Activated gamma-delta T cell (primary cell): ENCODE measurements at regions not wholly inside any gene's neighbourhood (a gene's known extent, or its start where the extent isn't known, plus 50 kb on each side); places are given as distances from the start of the nearest gene placed in this dataset.
"Not testable (repeated sequence)": the region's sequence is repeated elsewhere in the genome, so short reads cannot be mapped to it uniquely, and the experiment has no call there.

Experiments used
- DNase-seq: peaks from one replicate; lab custom pipeline; 2025; lab: John Stamatoyannopoulos, UW

DNA sequence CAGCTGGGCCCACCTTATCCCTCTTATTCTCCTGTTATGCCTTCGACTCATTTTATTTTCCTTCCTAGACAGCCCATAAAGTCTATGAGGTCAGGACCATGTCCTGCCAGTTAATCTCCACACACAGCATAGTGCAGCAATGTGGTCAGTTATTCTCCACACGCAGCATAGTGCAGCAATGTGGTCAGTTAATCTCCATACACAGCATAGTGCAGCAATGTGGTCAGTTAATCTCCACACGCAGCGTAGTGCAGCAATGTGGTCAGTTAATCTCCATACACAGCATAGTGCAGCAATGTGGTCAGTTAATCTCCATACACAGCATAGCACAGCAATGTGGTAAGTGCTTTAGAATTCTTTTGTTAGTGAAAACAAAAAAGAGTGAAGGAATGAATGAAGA lies 77.8 kb downstream of the TEX36 start:
- DNase-seq, result no peak

DNA sequence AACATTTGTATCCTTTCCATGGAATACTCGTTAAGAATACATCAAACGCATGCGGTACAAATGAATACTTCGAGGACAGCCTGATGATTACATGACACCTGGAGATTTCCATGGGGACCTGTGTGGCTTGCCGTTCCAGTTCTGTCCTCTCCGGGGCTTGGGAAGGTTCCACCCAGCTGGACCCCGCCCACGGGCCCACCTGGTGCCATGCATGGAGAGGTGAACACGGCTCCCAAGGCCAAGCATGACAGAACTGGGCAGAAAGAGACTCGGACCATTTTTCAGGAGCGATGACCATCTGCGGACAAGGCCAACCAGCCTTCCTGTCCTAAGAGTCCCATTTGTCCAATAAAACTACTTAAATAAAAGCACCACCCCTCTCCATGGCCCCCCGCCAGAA lies 80.1 kb downstream of the TEX36 start:
- peak; percentile 7 for DNase-seq

DNA sequence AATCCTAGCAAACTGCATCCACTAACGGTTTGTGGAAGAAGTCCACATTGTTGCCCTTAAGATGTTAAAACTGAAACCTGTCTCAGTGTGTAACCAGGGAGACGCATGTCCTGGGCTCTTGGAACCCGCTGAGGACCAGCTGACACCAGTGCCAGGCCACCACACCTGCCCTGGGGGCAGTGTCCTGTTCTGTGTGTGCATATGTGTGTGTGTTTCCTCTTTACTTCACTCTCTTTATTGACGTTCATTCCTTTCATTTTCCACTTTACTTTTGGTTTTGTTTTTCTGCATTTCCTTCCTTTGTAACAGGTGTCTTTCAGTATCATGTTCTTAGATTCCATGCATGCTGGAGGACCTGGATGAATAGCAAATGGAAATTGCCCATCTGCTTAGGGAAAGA lies 83.8 kb downstream of the TEX36 start:
- DNase-seq, result no peak

GRCh38 chr10:125595911-125596310 lies 87.1 kb downstream of the TEX36 start:
- no peak for DNase-seq

- no peak for DNase-seq
Observed at GRCh38 chr10:125593644-125594043, 89.3 kb downstream of the TEX36 start.

DNA sequence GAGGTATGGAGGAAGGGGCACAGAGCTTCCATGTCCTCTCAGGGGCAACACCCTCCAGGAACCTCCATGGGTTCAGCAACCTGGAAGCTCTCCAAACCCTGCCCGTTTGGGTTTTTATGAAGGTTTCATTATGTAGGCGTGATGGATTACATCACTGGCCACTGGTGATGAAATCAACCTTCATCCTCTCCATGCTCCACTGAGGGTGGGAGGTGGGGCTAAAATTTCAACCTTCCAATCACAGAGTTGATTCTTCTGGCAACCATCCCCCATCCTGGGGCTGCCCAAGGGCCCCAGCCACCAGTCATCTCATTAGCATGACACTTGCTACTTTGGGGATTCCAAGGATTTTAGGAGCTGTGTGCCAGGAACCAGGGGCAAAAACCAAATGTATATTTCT lies 90.1 kb downstream of the TEX36 start:
- DNase-seq, result no peak

- no peak for DNase-seq
Observed at GRCh38 chr10:125591886-125592285, 91.1 kb downstream of the TEX36 start.

GRCh38 chr10:125588738-125589137 lies 94.2 kb downstream of the TEX36 start:
- not testable (repeated sequence) for DNase-seq

DNA sequence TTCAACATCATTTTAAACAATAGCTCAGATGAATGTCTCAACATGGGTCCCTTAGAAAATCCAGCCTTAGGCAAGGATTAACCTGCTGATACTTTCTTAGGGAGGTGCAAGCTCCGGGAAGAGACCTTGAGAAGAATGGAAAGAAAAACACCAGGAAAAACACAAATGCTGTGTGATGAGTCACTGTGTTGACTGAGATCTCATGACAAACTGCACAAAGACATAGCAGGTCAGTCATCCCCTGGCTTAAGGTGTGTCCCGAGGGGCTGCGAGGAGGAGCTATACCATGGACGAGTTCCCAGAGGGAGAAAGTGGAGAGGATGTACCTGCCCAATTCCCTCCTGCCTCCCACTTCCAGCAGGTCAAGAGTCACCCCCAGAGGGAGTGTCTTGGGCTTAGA lies 98.0 kb downstream of the TEX36 start:
- DNase-seq, result no peak

DNA sequence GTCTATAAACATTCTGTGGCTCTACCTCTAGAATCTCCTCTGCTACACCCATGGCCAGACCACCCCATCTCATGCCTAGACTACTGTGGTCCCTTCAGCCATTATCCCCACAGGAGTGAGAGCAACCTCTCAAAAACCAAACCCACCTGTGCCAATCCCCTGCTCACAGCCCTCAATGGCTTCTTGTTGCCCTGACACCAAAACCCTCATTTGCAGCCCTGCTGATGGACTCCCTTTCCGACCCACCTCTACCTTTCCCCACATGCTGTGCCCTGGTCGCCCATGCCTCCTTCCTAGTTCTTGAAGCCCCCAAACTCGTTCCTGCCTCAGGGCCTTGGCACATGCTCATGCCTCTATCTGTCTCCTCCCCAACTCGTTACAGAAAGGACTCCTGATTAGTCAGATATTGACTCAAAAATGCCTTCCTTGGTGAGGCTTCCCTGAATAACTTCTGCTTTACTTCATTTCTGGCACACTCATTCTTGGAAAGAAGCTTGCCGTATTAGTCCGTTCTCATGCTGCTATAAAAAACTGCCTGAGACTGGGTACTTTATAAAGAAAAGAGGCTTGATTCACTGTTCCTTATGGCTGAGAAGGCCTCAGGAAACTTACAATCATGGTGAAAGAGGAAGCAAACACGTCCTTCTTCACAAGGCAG lies 104.2 kb downstream of the TEX36 start:
- DNase-seq, result no peak

DNA sequence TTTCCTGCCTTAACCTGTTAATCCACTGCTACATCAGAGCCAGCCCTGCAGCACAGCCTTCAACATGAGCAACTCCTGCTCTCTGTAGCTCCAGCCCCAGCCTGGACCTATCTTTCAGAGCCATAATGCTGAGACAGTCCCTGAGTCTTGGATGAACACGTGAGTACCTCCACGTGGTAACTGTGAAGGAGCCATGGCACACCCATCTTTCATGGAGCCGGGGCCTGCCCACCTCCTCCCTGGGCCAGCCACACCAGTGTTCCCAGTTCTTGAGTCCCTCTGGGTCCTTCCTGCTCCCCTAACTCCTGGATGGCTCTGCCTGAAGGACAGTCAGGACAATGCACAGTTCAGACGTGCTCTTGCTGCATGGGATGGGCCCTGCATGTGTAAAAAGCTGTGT lies 107.1 kb downstream of the TEX36 start:
- DNase-seq, result no peak

GRCh38 chr10:125568156-125568555 lies 114.8 kb downstream of the TEX36 start:
- no peak for DNase-seq

GRCh38 chr10:125567529-125567928 lies 115.4 kb downstream of the TEX36 start:
- no peak for DNase-seq

GRCh38 chr10:125565046-125565445 lies 117.9 kb downstream of the TEX36 start:
- DNase-seq, result no peak

DNA sequence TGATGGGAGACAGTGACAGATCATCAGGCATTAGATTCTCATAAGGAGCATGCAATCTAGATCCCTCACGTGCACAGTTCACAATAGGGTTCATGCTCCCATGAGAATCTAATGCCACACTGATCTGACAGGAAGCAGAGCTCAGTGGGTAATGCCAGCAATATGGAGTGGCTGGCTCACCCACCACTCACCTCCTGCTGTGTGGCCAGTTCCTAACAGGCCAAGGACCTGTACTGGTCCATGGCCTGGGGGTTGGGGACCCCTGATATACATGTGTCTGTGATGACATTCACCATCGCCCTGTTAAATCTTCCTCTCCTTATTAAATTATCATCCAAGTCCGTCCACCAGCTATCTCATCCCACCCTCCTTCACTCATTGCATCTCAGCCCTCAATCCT lies 118.4 kb downstream of the TEX36 start:
- DNase-seq, result no peak

DNA sequence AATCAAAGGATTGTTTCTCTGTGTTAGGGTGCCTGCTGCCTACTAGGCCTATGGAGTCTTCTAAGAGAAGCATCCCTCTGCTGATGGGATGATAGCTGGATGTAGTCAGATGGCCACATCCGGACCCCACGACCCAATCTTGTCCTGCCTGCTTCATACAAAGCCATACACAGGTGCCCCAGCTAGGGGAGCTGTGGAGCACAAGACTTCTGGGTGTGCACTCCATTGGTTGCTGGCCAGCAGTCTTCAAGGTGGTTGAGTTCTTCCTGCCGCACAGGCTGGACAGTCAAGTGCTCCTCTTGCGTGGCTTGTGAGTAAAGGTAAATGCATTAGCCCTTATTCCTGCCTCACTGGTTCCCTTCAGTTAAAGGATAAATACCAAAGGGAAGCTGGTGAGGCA lies 120.2 kb downstream of the TEX36 start:
- DNase-seq, result no peak

DNA sequence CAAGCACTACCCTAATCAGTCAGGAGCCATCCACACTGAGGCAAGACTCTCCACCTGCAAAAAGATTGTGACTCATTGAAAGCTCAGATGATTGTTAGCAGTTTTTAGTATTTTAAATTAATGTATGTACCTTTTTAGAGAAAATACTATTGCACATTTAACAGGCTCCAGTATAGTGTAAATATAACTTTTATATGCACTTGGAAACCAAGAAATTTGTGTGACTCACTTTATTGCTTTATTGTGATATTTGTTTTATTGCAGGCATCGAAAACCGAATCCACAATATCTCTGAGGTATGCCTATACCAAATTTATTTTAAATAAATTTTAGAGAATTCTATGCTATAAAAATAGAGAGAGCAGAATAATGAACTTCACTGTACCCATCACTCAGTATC lies 122.0 kb downstream of the TEX36 start:
- DNase-seq, result no peak

DNA sequence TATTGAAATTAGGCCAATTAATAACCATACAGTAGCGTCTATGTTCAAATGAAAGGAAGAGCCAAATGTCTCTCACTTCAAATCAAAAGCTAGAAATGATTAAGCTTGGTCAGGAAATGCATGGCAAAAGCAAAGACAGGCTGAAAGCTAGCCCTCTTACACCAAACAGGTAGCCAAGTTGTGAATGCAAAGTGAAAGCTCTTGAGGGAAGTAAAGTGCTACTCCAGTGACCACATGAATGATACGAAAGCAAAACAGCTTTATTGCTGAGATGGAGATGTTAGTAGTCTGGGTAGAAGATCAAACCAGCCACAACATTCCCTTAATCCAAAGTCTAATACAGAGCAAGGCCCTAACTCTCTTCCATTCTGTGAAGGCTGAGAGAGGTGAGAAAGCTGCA lies 123.8 kb downstream of the TEX36 start:
- DNase-seq, result no peak

- DNase-seq, result no peak
Observed at GRCh38 chr10:125557801-125558505, 125.0 kb downstream of the TEX36 start.

DNA sequence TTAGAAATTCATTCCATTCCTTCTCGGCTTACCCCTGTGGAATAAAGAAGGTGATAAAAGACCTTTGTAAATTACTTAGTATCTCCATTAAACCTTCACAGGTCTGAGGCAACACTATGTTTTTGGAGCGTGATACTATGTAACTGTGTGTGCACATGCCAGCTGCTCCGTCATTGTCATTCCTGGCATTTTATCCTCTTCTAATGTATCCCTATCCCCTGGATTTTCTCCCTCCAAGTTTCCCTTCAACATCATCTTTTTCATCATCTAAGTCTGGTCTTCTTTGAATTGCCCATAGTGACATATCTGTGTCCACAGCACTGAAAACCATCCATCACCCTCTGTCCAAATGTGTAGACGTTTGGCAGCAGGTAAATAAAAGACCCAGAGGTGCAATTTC lies 125.7 kb downstream of the TEX36 start:
- no peak for DNase-seq

GRCh38 chr10:125556882-125557281 lies 126.1 kb downstream of the TEX36 start:
- DNase-seq, result no peak

DNA sequence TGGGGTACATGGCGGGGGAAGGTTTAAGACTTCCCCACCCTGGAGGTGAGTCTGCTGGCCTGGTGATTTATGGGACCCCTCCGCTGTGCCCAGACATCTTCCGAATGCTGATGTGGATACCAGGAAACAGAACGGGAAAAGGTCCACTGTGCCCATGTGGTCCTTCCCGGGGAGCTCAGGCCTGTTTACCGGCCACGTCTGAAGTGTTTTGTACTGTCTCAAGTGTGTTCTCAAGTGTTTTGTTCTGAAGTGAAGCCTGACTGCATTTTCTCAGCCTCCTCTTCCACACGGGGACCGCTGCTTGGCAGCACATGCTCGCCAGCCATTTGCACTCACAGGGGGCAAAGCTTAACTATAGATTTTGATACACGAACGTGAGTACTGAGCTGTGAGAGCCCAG lies 127.2 kb downstream of the TEX36 start:
- no peak for DNase-seq

DNA sequence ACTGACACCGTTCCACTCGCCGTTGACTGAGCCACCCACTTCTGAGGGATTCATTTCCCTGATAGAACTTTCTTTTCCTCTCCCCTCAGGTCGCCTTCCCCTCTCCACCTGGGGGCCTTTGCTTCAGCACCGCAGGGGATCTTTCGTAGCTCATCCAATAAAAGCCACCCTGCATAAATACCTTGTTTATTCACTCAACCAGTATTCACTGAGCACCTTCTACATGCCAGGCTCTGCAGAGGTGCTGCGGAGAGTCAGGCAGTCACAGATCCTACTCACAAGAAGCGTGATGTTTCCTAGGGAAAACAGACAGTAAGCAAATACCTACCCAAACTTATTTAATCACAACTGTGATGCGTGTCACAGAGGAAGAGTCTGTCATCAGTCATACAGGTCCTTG lies 127.7 kb downstream of the TEX36 start:
- no peak for DNase-seq

- no peak for DNase-seq
Observed at GRCh38 chr10:125554753-125555152, 128.2 kb downstream of the TEX36 start.
